ENCODE measurements at regions not wholly inside any gene's neighbourhood (a gene's known extent, or its start where the extent isn't known, plus 50 kb on each side); places are given as distances from the start of the nearest gene placed in this dataset.

DNA sequence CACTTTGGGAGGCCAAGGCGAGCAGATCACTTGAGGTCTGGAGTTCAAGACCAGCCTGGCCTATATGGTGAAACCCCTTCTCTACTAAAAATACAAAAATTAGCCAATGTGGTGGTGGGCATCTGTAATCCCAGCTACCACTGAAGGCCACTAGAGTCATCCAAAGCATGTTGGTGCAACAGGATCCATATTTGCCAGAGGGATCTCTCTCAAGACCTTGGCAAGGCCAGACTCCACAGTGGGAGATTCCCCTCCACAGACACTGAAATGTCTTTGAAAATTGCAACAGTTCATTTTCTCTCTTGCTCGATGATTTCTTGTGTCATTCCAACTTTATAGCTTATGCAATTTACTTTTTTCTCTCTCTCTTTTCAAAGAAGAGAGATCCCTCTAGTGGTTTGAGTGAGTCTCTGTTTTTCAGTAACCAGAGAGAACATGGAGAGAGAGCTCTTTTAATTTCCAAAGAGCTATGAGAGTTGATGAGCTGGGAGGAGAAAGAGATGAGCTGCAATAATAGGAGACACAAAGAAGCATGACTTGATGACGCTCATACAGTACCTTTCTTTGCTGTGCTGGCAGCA is 176.8 kb upstream of the USP25 start:
- ChIA-PET POLR2A (no interaction called here), CTCF (interaction anchor here (0.6 to 2.2 kb wide), 23 partner anchors 8 to 1295 kb away, joined by 3 to 7 read pairs (median 4); no protein-coding TSS in a partner anchor)
- TF ChIP-seq, protein P1, sequence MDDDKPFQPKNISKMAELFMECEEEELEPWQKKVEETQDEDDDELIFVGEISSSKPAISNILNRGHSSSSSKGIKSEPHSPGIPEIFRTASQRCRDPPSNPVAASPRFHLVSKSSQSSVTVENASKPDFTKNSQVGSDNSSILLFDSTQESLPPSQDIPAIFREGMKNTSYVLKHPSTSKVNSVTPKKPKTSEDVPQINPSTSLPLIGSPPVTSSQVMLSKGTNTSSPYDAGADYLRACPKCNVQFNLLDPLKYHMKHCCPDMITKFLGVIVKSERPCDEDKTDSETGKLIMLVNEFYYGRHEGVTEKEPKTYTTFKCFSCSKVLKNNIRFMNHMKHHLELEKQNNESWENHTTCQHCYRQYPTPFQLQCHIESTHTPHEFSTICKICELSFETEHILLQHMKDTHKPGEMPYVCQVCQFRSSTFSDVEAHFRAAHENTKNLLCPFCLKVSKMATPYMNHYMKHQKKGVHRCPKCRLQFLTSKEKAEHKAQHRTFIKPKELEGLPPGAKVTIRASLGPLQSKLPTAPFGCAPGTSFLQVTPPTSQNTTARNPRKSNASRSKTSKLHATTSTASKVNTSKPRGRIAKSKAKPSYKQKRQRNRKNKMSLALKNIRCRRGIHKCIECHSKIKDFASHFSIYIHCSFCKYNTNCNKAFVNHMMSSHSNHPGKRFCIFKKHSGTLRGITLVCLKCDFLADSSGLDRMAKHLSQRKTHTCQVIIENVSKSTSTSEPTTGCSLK (tag by site-specific recombination; IDR thresholded peaks at IDR 0.05) = no peak
- TF ChIP-seq ZBTB7A (tag by site-specific recombination; IDR thresholded peaks at IDR 0.05; ENCODE audit: low read depth) = no peak
- TF ChIP-seq ZNF223 (tag by site-specific recombination; IDR thresholded peaks at IDR 0.05) = no peak
- no peak for TF ChIP-seq ZNF121 (tag by site-specific recombination; IDR thresholded peaks at IDR 0.05)
- TF ChIP-seq ZNF292 (tag by site-specific recombination; IDR thresholded peaks at IDR 0.05; ENCODE audit: borderline replicate concordance, low read depth) = no peak
- no peak for TF ChIP-seq ZNF140 (tag by site-specific recombination; IDR thresholded peaks at IDR 0.05)
- TF ChIP-seq ZBTB48 (tag by site-specific recombination; IDR thresholded peaks at IDR 0.05) = no peak
- TF ChIP-seq ZBTB20 (tag by site-specific recombination; IDR thresholded peaks at IDR 0.05) = no peak
- no peak for TF ChIP-seq KLF8 (tag by site-specific recombination; IDR thresholded peaks at IDR 0.05)
- no peak for TF ChIP-seq KLF16 (tag by site-specific recombination; IDR thresholded peaks at IDR 0.05)
- TF ChIP-seq, protein P2, sequence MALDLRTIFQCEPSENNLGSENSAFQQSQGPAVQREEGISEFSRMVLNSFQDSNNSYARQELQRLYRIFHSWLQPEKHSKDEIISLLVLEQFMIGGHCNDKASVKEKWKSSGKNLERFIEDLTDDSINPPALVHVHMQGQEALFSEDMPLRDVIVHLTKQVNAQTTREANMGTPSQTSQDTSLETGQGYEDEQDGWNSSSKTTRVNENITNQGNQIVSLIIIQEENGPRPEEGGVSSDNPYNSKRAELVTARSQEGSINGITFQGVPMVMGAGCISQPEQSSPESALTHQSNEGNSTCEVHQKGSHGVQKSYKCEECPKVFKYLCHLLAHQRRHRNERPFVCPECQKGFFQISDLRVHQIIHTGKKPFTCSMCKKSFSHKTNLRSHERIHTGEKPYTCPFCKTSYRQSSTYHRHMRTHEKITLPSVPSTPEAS (tag by site-specific recombination; IDR thresholded peaks at IDR 0.05) = no peak
- TF ChIP-seq ZNF138 (tag by site-specific recombination; IDR thresholded peaks at IDR 0.05; ENCODE audit: borderline replicate concordance) = no peak
- no peak for TF ChIP-seq ZNF146 (tag by site-specific recombination; IDR thresholded peaks at IDR 0.05)
- TF ChIP-seq GFI1B (tag by site-specific recombination; IDR thresholded peaks at IDR 0.05) = no peak
- no peak for TF ChIP-seq ZNF521 (tag by site-specific recombination; IDR thresholded peaks at IDR 0.05)
- no peak for TF ChIP-seq MEIS1 (CRISPR knock-in tag; IDR thresholded peaks at IDR 0.05; ENCODE audit: borderline replicate concordance)
- TF ChIP-seq ZNF510 (tag by site-specific recombination; IDR thresholded peaks at IDR 0.05; ENCODE audit: insufficient replicate concordance) = no peak
- TF ChIP-seq SP3 (tag by site-specific recombination; IDR thresholded peaks at IDR 0.05) = no peak
- no peak for TF ChIP-seq SALL2 (tag by site-specific recombination; IDR thresholded peaks at IDR 0.05; ENCODE audit: borderline replicate concordance)
- H3K4me1 ChIP-seq (ENCODE audit: control insufficient read depth, insufficient read depth, low read length) = no peaks in the 10 kb centered on the region
- no peak overlapping the region for H3K27ac ChIP-seq (ENCODE audit: extremely low read depth, low read depth, low read length)
- H3K4me3 ChIP-seq (ENCODE audit: low read depth, low read length) = no peak overlapping the region
- H3K36me3 ChIP-seq (ENCODE audit: control insufficient read depth in 2 of 2, insufficient read depth in 1 of 2, low read length in 2 of 2) = no peaks in the 10 kb centered on the region
- H3K9me3 ChIP-seq (ENCODE audit: control insufficient read depth, insufficient read depth, low read depth, low read length) = no peaks in the 10 kb centered on the region

DNA sequence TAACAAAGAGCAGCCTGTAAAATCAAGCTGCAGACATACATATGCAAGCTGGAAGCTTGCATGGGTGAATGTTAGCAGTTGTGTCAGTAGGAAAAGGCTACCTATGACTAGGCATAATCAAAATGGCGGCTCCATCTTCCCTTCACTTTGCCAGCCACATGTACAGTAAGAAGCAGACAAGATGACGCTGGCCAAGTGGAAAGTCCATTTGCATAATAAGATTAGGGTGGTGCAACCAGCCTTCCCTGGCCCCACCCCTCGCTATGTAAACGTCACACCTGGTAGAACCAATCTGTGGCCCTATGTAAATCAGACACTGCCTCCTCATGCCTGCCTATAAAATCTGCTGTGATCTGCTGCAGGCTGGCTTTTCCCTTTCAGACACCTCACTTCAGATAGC is 171.9 kb upstream of the USP25 start:
- no peaks in the 10 kb centered on the region for H3K4me1 ChIP-seq (ENCODE audit: control insufficient read depth, insufficient read depth, low read length)
- ChIA-PET POLR2A (no interaction called here), CTCF (interaction anchor here (0.7 to 1.9 kb wide), 3 partner anchors 16 to 215 kb away, joined by 3 to 4 read pairs (median 3); no protein-coding TSS in a partner anchor)
- H3K9me3 ChIP-seq (ENCODE audit: control insufficient read depth, insufficient read depth, low read depth, low read length) = no peaks in the 10 kb centered on the region
- H3K36me3 ChIP-seq (ENCODE audit: control insufficient read depth in 2 of 2, insufficient read depth in 1 of 2, low read length in 2 of 2) = no peaks in the 10 kb centered on the region
- no peak overlapping the region for H3K27ac ChIP-seq (ENCODE audit: extremely low read depth, low read depth, low read length)
- no peak overlapping the region for H3K4me3 ChIP-seq (ENCODE audit: low read depth, low read length)
- TF ChIP-seq ZNF121 (tag by site-specific recombination; IDR thresholded peaks at IDR 0.05) (no peak), ZSCAN23 (tag by site-specific recombination; IDR thresholded peaks at IDR 0.05) (no peak), ZNF140 (tag by site-specific recombination; IDR thresholded peaks at IDR 0.05) (no peak), ZNF302 (tag by site-specific recombination; IDR thresholded peaks at IDR 0.05; ENCODE audit: low read depth) (no peak), KLF9 (tag by site-specific recombination; IDR thresholded peaks at IDR 0.05; ENCODE audit: low read depth) (no peak), GLIS1 (tag by site-specific recombination; IDR thresholded peaks at IDR 0.05) (no peak), ZNF146 (tag by site-specific recombination; IDR thresholded peaks at IDR 0.05) (no peak), ZFP41 (tag by site-specific recombination; IDR thresholded peaks at IDR 0.05; ENCODE audit: borderline replicate concordance) (no peak), ZNF24 (tag by site-specific recombination; IDR thresholded peaks at IDR 0.05) (no peak)
- TF ChIP-seq, protein P3, sequence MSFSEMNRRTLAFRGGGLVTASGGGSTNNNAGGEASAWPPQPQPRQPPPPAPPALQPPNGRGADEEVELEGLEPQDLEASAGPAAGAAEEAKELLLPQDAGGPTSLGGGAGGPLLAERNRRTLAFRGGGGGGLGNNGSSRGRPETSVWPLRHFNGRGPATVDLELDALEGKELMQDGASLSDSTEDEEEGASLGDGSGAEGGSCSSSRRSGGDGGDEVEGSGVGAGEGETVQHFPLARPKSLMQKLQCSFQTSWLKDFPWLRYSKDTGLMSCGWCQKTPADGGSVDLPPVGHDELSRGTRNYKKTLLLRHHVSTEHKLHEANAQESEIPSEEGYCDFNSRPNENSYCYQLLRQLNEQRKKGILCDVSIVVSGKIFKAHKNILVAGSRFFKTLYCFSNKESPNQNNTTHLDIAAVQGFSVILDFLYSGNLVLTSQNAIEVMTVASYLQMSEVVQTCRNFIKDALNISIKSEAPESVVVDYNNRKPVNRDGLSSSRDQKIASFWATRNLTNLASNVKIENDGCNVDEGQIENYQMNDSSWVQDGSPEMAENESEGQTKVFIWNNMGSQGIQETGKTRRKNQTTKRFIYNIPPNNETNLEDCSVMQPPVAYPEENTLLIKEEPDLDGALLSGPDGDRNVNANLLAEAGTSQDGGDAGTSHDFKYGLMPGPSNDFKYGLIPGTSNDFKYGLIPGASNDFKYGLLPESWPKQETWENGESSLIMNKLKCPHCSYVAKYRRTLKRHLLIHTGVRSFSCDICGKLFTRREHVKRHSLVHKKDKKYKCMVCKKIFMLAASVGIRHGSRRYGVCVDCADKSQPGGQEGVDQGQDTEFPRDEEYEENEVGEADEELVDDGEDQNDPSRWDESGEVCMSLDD (tag by site-specific recombination; IDR thresholded peaks at IDR 0.05) = no peak
- TF ChIP-seq, protein P1 (tag by site-specific recombination; IDR thresholded peaks at IDR 0.05) = no peak

Measured in HEK293 (cell line).